Lower leg skin (tissue), 4 donors: ENCODE measurements at regions not wholly inside any gene's neighbourhood (a gene's known extent, or its start where the extent isn't known, plus 50 kb on each side); places are given as distances from the start of the nearest gene placed in this dataset.
"Not testable (repeated sequence)": the region's sequence is repeated elsewhere in the genome, so short reads cannot be mapped to it uniquely, and the experiment has no call there.

ENCODE experiments used
- DNase-seq, 2 donors: peaks; one replicate each; pipeline ENCODE4 v3.0.0-alpha.2; 2019; ENCODE audit warnings: low spot score in 2 of 2
- H3K4me3 ChIP-seq: fragments of 200-600 bp; sonication (generic); 2 replicates; pipeline ENCODE4 v1.5.1; 2017; ENCODE audit warnings: mild to moderate bottlenecking, low read depth; ENCODE audit not compliant: poor library complexity, severe bottlenecking
- POLR2A ChIP-seq, 2 donors: fragments of 450-650 bp; IDR thresholded peaks; one replicate each; pipeline ENCODE4 v1.6.1; 2016 to 2017; ENCODE audit warnings: antibody characterized with exemption in 2 of 2, mild to moderate bottlenecking in 1 of 2, moderate library complexity in 1 of 2
- WGBS, 2 donors: methylation state at CpG; one replicate each; pipeline ENCODE4 v1.1.5; 2018; 5-methylcytosine and 5-hydroxymethylcytosine counted together
- intact Hi-C: fragments of 100-400 bp; cut with DNase I; formaldehyde crosslinking; loops from one replicate; pipeline ENCODE4 v1.15.0; 2023; ENCODE audit warnings: low total_unique reads
- TF ChIP-seq, protein P1 (sequence below), 3 donors: fragments of 450-650 bp; IDR thresholded peaks; one replicate each; pipeline ENCODE4 v1.5.1; 2016; ENCODE audit warnings: antibody characterized with exemption in 3 of 3, mild to moderate bottlenecking in 3 of 3, moderate library complexity in 2 of 3

- H3K4me3 ChIP-seq = no peak overlapping the region
- no peak for TF ChIP-seq POLR2A (IDR thresholded peaks at IDR 0.05)
- TF ChIP-seq, protein P1, sequence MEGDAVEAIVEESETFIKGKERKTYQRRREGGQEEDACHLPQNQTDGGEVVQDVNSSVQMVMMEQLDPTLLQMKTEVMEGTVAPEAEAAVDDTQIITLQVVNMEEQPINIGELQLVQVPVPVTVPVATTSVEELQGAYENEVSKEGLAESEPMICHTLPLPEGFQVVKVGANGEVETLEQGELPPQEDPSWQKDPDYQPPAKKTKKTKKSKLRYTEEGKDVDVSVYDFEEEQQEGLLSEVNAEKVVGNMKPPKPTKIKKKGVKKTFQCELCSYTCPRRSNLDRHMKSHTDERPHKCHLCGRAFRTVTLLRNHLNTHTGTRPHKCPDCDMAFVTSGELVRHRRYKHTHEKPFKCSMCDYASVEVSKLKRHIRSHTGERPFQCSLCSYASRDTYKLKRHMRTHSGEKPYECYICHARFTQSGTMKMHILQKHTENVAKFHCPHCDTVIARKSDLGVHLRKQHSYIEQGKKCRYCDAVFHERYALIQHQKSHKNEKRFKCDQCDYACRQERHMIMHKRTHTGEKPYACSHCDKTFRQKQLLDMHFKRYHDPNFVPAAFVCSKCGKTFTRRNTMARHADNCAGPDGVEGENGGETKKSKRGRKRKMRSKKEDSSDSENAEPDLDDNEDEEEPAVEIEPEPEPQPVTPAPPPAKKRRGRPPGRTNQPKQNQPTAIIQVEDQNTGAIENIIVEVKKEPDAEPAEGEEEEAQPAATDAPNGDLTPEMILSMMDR (IDR thresholded peaks at IDR 0.05) = no peak
- intact Hi-C loops = no loop called here
- DNase-seq = no peak
Observed at GRCh38 chr16:66091471-66091891, 275.0 kb upstream of the CDH5 start.

GRCh38 chr16:66088681-66089080 is 277.8 kb upstream of the CDH5 start:
- WGBS, 2 donors = 88 to 92% methylated on average over 6 of the region's 6 CpGs
- no peak overlapping the region for H3K4me3 ChIP-seq
- no peak for DNase-seq
- intact Hi-C loops = no loop called here
- no peak for TF ChIP-seq POLR2A (IDR thresholded peaks at IDR 0.05)
- TF ChIP-seq, protein P1 (IDR thresholded peaks at IDR 0.05) = no peak

GRCh38 chr16:66087308-66087707 is 279.2 kb upstream of the CDH5 start:
- TF ChIP-seq, protein P1 (IDR thresholded peaks at IDR 0.05) = no peak
- no peak for TF ChIP-seq POLR2A (IDR thresholded peaks at IDR 0.05)
- H3K4me3 ChIP-seq = no peak overlapping the region
- DNase-seq = no peak
- intact Hi-C loops = no loop called here

- WGBS, 2 donors = 71 to 82% methylated on average over 5 of the region's 5 CpGs
- DNase-seq = no peak
- intact Hi-C loops = no loop called here
- no peak for TF ChIP-seq POLR2A (IDR thresholded peaks at IDR 0.05)
- TF ChIP-seq, protein P1 (IDR thresholded peaks at IDR 0.05) = no peak
- H3K4me3 ChIP-seq = no peak overlapping the region
Observed at GRCh38 chr16:66085651-66086050, 280.8 kb upstream of the CDH5 start.

DNA sequence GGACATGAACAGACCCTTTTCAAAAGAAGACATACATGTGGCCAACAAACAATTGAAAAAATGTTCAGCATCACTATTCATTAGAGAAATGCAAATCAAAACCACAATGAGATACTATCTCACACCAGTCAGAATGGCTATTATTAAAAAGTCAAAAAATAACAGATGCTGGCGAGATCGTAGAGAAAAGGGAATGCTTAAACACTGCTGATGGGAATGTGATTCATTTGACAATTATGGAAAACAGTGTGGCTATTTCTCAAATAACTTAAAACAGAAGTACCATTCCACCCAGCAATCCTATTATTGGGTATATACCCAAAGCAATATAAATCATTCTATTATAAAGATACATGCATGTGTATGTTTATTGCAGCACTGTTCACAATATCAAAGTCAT is 281.8 kb upstream of the CDH5 start:
- WGBS, 2 donors = 88 to 94% methylated on average over 2 of the region's 2 CpGs
- intact Hi-C loops, DNase-seq, H3K4me3 ChIP-seq: not testable (repeated sequence)

DNA sequence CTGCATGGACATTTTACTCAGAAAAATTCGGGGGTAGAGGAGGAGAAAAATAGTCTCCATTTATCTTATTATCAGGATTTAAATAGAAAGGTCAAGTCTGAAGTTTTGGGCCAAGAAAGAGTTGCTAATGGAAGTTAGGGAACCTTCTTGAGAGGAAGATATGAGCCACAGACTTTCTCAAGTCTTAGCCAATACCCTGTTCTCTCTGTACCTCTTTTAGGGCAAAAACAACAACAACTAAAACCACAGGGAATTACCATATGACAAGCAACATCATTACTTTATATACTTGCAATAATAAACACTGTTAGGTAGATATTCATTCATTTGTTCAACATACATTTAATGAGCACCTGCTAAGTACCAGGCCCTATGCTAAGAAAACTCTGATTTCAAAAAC is 282.2 kb upstream of the CDH5 start:
- intact Hi-C loops = no loop called here
- DNase-seq = no peak
- no peak for TF ChIP-seq POLR2A (IDR thresholded peaks at IDR 0.05)
- TF ChIP-seq, protein P1 (IDR thresholded peaks at IDR 0.05) = no peak
- 47 to 56% methylated on average over 1 of the region's 1 CpG for WGBS, 2 donors
- H3K4me3 ChIP-seq = no peak overlapping the region
